Ascending aorta (tissue), 2 donors: ENCODE measurements at regions not wholly inside any gene's neighbourhood (a gene's known extent, or its start where the extent isn't known, plus 50 kb on each side); places are given as distances from the start of the nearest gene placed in this dataset.

Source experiments
- DNase-seq, 2 donors: peaks; one replicate each; pipeline ENCODE4 v3.0.0-alpha.2; 2019; ENCODE audit warnings: low spot score in 2 of 2
- H3K27ac ChIP-seq, 2 donors: fragments of 200-600 bp; sonication (generic); one replicate each; pipeline ENCODE4 v1.5.1; 2016 to 2017; ENCODE audit warnings: mild to moderate bottlenecking in 1 of 2
- H3K27me3 ChIP-seq: fragments of 200-600 bp; sonication (generic); one replicate; pipeline ENCODE4 v1.5.1; 2017
- H3K36me3 ChIP-seq, 2 donors: fragments of 200-600 bp; sonication (generic); one replicate each; pipeline ENCODE4 v1.5.1; 2016
- H3K4me1 ChIP-seq, 2 donors: fragments of 200-600 bp; sonication (generic); one replicate each; pipeline ENCODE4 v1.5.1; 2016 to 2017; ENCODE audit warnings: mild to moderate bottlenecking in 1 of 2
- H3K4me3 ChIP-seq, 2 donors: fragments of 200-600 bp; sonication (generic); one replicate each; pipeline ENCODE4 v1.5.1; 2016 to 2017; ENCODE audit warnings: mild to moderate bottlenecking in 1 of 2
- H3K9me3 ChIP-seq, 2 donors: fragments of 200-600 bp; sonication (generic); one replicate each; pipeline ENCODE4 v1.5.1; 2016
- intact Hi-C: fragments of 100-400 bp; cut with DNase I; formaldehyde crosslinking; loops from one replicate; pipeline ENCODE4 v1.15.1; 2023
- TF ChIP-seq, protein P1 (sequence below), 3 experiments: fragments of 200-600 bp in 2 of 3; fragments of 450-650 bp in 1 of 3; sonication (generic) in 2 of 3; IDR thresholded peaks; one replicate each; pipeline ENCODE4 v1.5.1; 2016 to 2019; ENCODE audit warnings: antibody characterized with exemption in 3 of 3, mild to moderate bottlenecking in 1 of 3, moderate library complexity in 1 of 3

DNA sequence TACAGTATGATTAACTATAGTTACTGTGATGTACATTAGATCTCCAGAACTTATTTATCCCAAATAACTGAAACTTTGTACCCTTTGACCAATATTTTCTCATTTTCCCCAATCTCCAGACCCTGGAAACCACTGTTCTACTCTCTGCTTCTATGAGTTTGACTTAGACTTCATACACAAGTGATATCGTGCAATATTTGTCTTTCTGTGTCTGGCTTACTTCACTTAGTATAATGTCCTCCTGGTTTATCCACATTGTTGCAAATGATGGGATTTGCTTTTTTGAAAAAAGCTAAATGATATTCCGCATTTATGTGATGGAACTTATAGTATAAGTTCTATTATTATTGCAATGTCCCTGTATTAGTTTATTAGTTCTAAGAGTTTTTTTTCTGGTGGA is 81.8 kb upstream of the SOD3 start:
- TF ChIP-seq, protein P1, sequence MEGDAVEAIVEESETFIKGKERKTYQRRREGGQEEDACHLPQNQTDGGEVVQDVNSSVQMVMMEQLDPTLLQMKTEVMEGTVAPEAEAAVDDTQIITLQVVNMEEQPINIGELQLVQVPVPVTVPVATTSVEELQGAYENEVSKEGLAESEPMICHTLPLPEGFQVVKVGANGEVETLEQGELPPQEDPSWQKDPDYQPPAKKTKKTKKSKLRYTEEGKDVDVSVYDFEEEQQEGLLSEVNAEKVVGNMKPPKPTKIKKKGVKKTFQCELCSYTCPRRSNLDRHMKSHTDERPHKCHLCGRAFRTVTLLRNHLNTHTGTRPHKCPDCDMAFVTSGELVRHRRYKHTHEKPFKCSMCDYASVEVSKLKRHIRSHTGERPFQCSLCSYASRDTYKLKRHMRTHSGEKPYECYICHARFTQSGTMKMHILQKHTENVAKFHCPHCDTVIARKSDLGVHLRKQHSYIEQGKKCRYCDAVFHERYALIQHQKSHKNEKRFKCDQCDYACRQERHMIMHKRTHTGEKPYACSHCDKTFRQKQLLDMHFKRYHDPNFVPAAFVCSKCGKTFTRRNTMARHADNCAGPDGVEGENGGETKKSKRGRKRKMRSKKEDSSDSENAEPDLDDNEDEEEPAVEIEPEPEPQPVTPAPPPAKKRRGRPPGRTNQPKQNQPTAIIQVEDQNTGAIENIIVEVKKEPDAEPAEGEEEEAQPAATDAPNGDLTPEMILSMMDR (IDR thresholded peaks at IDR 0.05), result no peak

DNA sequence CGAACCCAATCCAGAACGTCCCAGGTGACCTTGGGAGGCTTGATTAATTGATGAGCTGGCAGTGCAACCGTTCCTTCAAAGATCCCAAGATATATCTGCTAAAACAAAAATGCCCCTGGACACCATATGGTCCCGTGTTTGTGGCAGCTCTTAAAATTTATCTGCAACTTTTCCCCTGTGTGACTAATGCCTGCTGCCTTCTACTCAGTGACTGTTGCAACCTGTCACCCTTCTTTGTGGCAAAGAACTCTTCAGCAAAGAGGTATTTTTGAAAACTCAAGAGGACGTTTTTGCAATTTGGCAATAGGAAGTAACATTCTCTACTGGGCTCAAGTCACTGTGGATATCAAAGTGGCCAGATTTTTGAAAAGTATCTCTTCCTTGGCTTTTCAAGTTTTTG is 75.8 kb upstream of the SOD3 start:
- TF ChIP-seq, protein P1 (IDR thresholded peaks at IDR 0.05), result no peak
- H3K4me3 ChIP-seq, result no peak overlapping the region
- H3K27me3 ChIP-seq, result no peaks in the 10 kb centered on the region
- no peaks in the 10 kb centered on the region for H3K4me1 ChIP-seq
- intact Hi-C loops, result no loop called here
- H3K27ac ChIP-seq, result no peak overlapping the region
- H3K36me3 ChIP-seq, result no peaks in the 10 kb centered on the region
- DNase-seq, result no peak
- H3K9me3 ChIP-seq, result peaks cover 0 to 15% of the 10 kb centered on the region in 2 donors

More for the DNA sequence above, 81.8 kb upstream of the SOD3 start:
- Histone ChIP-seq H3K36me3 (no peaks in the 10 kb centered on the region), H3K27ac (no peak overlapping the region), H3K4me3 (no peak overlapping the region), H3K9me3 (peaks cover 0 to 30% of the 10 kb centered on the region in 2 donors), H3K27me3 (no peaks in the 10 kb centered on the region), H3K4me1 (no peaks in the 10 kb centered on the region)
- intact Hi-C loops, result no loop called here
- DNase-seq, result no peak

DNA sequence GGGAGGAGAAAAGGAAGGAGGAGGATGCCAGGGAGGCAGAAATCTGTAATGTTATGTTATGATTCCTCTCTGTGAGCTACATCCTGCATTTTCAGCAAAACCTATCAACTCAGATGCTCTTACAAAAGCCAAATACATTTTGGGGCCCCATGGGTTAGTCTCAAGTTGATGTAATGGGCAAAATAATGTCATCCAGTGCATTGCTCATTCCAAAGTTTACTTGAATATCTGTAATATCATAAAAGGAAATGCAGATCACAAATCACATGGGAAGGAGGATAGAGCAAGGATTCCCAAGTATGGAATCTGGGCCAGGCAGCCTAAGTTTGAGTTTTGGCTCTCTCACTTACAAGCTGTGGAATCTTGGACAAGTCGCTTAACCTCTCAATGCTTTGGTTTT is 74.9 kb upstream of the SOD3 start:
- Histone ChIP-seq H3K4me3 (no peak overlapping the region), H3K27ac (no peak overlapping the region), H3K36me3 (no peaks in the 10 kb centered on the region), H3K9me3 (peaks cover 0 to 7% of the 10 kb centered on the region in 2 donors), H3K27me3 (no peaks in the 10 kb centered on the region), H3K4me1 (no peaks in the 10 kb centered on the region)
- no peak for DNase-seq
- intact Hi-C loops, result no loop called here
- TF ChIP-seq, protein P1 (IDR thresholded peaks at IDR 0.05), result no peak

DNA sequence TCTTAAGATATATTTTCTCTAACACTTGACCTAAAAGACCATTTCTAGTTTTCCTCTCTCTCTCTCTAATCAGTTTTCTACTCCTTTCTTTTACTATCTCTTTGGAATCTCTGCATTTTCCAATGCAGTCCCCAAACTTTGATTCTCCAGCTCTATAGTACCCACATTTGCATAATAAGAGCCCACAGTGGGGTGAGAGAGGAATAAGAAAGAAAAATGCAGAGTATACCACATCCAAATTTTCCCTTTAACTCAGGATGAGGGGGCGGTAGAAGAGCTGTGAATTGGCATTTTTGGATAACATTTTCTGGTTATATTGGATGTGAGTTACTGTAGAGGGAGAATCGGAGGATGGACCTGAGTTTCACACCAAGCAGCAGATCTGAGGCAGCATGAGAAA is 74.4 kb upstream of the SOD3 start:
- Histone ChIP-seq H3K4me1 (no peaks in the 10 kb centered on the region), H3K36me3 (no peaks in the 10 kb centered on the region), H3K9me3 (peaks cover 0 to 1% of the 10 kb centered on the region in 2 donors), H3K4me3 (no peak overlapping the region), H3K27ac (no peak overlapping the region), H3K27me3 (no peaks in the 10 kb centered on the region)
- intact Hi-C loops, result no loop called here
- TF ChIP-seq, protein P1 (IDR thresholded peaks at IDR 0.05), result no peak
- DNase-seq, result no peak

DNA sequence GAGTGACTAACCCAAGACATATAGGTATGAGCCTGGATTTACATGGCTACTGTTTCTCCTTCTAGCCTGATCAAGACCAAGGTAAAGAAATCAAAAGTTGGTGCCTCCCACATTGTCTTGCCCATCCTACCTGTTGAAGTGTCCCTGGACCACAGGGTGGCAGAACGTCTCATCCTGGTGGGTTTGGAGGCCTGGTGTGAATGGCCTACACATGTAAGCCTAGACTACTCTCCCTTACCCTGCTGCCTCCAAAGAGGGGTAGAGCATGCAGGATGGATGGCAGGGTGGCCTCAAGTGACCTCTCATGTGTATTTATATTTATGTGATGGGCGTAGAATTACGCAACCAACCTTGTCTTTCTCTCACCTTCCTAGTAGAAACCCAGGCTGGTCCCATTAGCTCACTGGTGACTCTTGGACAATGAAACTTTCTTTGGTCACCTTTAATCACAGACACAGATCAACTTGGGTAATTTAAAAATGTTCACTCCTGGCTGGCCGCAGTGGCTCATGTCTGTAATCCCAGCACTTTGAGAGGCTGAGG is 73.3 kb upstream of the SOD3 start:
- DNase-seq, result no peak
- H3K27ac ChIP-seq, result no peak overlapping the region
- H3K27me3 ChIP-seq, result no peaks in the 10 kb centered on the region
- H3K4me3 ChIP-seq, result no peak overlapping the region
- no peaks in the 10 kb centered on the region for H3K4me1 ChIP-seq
- no peaks in the 10 kb centered on the region for H3K36me3 ChIP-seq
- TF ChIP-seq, protein P1 (IDR thresholded peaks at IDR 0.05), result no peak
- no peaks in the 10 kb centered on the region for H3K9me3 ChIP-seq
- intact Hi-C loops, result no loop called here
